Sigmoid colon (tissue), 6 donors: ENCODE measurements at regions not wholly inside any gene's neighbourhood (a gene's known extent, or its start where the extent isn't known, plus 50 kb on each side); places are given as distances from the start of the nearest gene placed in this dataset.
"Not testable (repeated sequence)": the region's sequence is repeated elsewhere in the genome, so short reads cannot be mapped to it uniquely, and the experiment has no call there.

Experiments
- DNase-seq: peaks from one replicate; pipeline ENCODE4 v3.0.0-alpha.2; 2019
- H3K27ac ChIP-seq, 4 donors: fragments of 200-600 bp; sonication (generic); one replicate each; pipeline ENCODE4 v1.5.1; 2016 to 2019; ENCODE audit warnings: mild to moderate bottlenecking in 1 of 4
- H3K27me3 ChIP-seq, 3 donors: fragments of 200-600 bp; sonication (generic); one replicate each; pipeline ENCODE4 v1.5.1; 2019; ENCODE audit warnings: mild to moderate bottlenecking in 1 of 3
- H3K36me3 ChIP-seq, 4 donors: fragments of 200-600 bp; sonication (generic); one replicate each; pipeline ENCODE4 v1.5.1; 2016 to 2019
- H3K4me1 ChIP-seq, 4 donors: fragments of 200-600 bp; sonication (generic); one replicate each; pipeline ENCODE4 v1.5.1; 2017 to 2019
- H3K4me3 ChIP-seq, 4 donors: fragments of 200-600 bp; sonication (generic); one replicate each; pipeline ENCODE4 v1.5.1; 2017 to 2019; ENCODE audit warnings: mild to moderate bottlenecking in 2 of 4, moderate library complexity in 1 of 4
- H3K9me3 ChIP-seq, 4 donors: fragments of 200-600 bp in 3 of 4; sonication (generic) in 3 of 4; one replicate each; pipeline versions ENCODE4 v1.5.1 to v1.6.1; 2013 to 2019
- CTCF ChIP-seq, 4 experiments: fragments of 450-650 bp in 3 of 4; fragments of 200-600 bp in 1 of 4; IDR thresholded peaks; one replicate each; pipeline ENCODE4 v1.5.1; 2016 to 2019; ENCODE audit warnings: antibody characterized with exemption in 4 of 4, mild to moderate bottlenecking in 3 of 4, moderate library complexity in 2 of 4
- EP300 ChIP-seq, 4 donors: sonication (generic); formaldehyde crosslinking; IDR thresholded peaks; one replicate each; pipeline ENCODE4 v1.6.1; 2017; ENCODE audit warnings: antibody characterized with exemption in 4 of 4
- POLR2A ChIP-seq, 2 donors: fragments of 450-650 bp; IDR thresholded peaks; one replicate each; pipeline ENCODE4 v1.6.1; 2016; ENCODE audit warnings: antibody characterized with exemption in 2 of 2, mild to moderate bottlenecking in 2 of 2, moderate library complexity in 2 of 2
- POLR2AphosphoS5 ChIP-seq, 4 donors: sonication (generic); formaldehyde crosslinking; IDR thresholded peaks; one replicate each; pipeline ENCODE4 v1.6.1; 2017; ENCODE audit warnings: antibody characterized with exemption in 4 of 4
- WGBS, 2 donors: extraction: QIAGEN DNeasy Blood & Tissue Kit; methylation state at CpG; one replicate each; pipeline ENCODE4 v1.1.7; 2013; 5-methylcytosine and 5-hydroxymethylcytosine counted together
- intact Hi-C: fragments of 100-400 bp; cut with DNase I; formaldehyde crosslinking; loops from one replicate; pipeline ENCODE4 v1.15.1; 2023
- donor health status: healthy with polysubstance abuse.
- donor health status: healthy.

- Histone ChIP-seq H3K27ac (no peak overlapping the region), H3K36me3 (no peaks in the 10 kb centered on the region), H3K9me3 (no peaks in the 10 kb centered on the region), H3K4me1 (no peaks in the 10 kb centered on the region), H3K4me3 (no peak overlapping the region), H3K27me3 (no peaks in the 10 kb centered on the region)
- DNase-seq, result no peak
- no peak for TF ChIP-seq CTCF (IDR thresholded peaks at IDR 0.05)
- intact Hi-C loops, result no loop called here
- WGBS, 2 donors, result 19 to 41% methylated on average over 1 of the region's 1 CpG
These were observed 659.0 kb downstream of the SLITRK6 start for GRCh38 chr13:85140192-85140591.

GRCh38 chr13:85137516-85137915 is 661.7 kb downstream of the SLITRK6 start:
- no peak for DNase-seq
- no peak overlapping the region for H3K4me3 ChIP-seq
- 71 to 80% methylated on average over 1 of the region's 1 CpG for WGBS, 2 donors
- H3K27me3 ChIP-seq, result no peaks in the 10 kb centered on the region
- TF ChIP-seq POLR2AphosphoS5 (IDR thresholded peaks at IDR 0.05), result no peak
- no peak for TF ChIP-seq POLR2A (IDR thresholded peaks at IDR 0.05)
- TF ChIP-seq EP300 (IDR thresholded peaks at IDR 0.05), result no peak
- no peak for TF ChIP-seq CTCF (IDR thresholded peaks at IDR 0.05)
- no peak overlapping the region for H3K27ac ChIP-seq
- no peaks in the 10 kb centered on the region for H3K4me1 ChIP-seq
- H3K9me3 ChIP-seq, result no peaks in the 10 kb centered on the region
- no peaks in the 10 kb centered on the region for H3K36me3 ChIP-seq
- intact Hi-C loops, result no loop called here

- Histone ChIP-seq H3K4me1 (no peaks in the 10 kb centered on the region), H3K27me3 (no peaks in the 10 kb centered on the region), H3K9me3 (no peaks in the 10 kb centered on the region), H3K27ac (no peak overlapping the region), H3K36me3 (no peaks in the 10 kb centered on the region), H3K4me3 (no peak overlapping the region)
- intact Hi-C loops, result no loop called here
- no peak for DNase-seq
- TF ChIP-seq POLR2AphosphoS5 (IDR thresholded peaks at IDR 0.05) (no peak), CTCF (IDR thresholded peaks at IDR 0.05) (no peak), POLR2A (IDR thresholded peaks at IDR 0.05) (no peak), EP300 (IDR thresholded peaks at IDR 0.05) (no peak)
- 85 to 95% methylated on average over 6 of the region's 6 CpGs for WGBS, 2 donors
These were observed 666.2 kb downstream of the SLITRK6 start for GRCh38 chr13:85132986-85133385.

GRCh38 chr13:85123501-85123900 is 675.7 kb downstream of the SLITRK6 start:
- intact Hi-C loops, H3K27me3 ChIP-seq, DNase-seq, H3K4me3 ChIP-seq, H3K36me3 ChIP-seq, H3K27ac ChIP-seq, H3K9me3 ChIP-seq, H3K4me1 ChIP-seq: not testable (repeated sequence)
- WGBS, 2 donors, result 74 to 83% methylated on average over 14 of the region's 14 CpGs

GRCh38 chr13:85108356-85108755 is 690.9 kb downstream of the SLITRK6 start:
- DNase-seq, result no peak
- 74 to 83% methylated on average over 3 of the region's 3 CpGs for WGBS, 2 donors
- H3K27ac ChIP-seq, result no peak overlapping the region
- H3K4me1 ChIP-seq, result no peaks in the 10 kb centered on the region
- no peak overlapping the region for H3K4me3 ChIP-seq
- intact Hi-C loops, result no loop called here
- TF ChIP-seq POLR2AphosphoS5 (IDR thresholded peaks at IDR 0.05), result no peak
- no peak for TF ChIP-seq CTCF (IDR thresholded peaks at IDR 0.05)
- no peak for TF ChIP-seq POLR2A (IDR thresholded peaks at IDR 0.05)
- no peak for TF ChIP-seq EP300 (IDR thresholded peaks at IDR 0.05)
- H3K36me3 ChIP-seq, result no peaks in the 10 kb centered on the region
- no peaks in the 10 kb centered on the region for H3K9me3 ChIP-seq
- H3K27me3 ChIP-seq, result no peaks in the 10 kb centered on the region
